Activated T-helper 1 cell treated with Interleukin-2 at 50 U/mL for 16 hours (primary cell): ENCODE measurements at regions not wholly inside any gene's neighbourhood (a gene's known extent, or its start where the extent isn't known, plus 50 kb on each side); places are given as distances from the start of the nearest gene placed in this dataset.

Experiments used
- DNase-seq: peaks from one replicate; pipeline ENCODE4 v3.0.0-alpha.2; 2020; ENCODE audit warnings: low read depth

DNA sequence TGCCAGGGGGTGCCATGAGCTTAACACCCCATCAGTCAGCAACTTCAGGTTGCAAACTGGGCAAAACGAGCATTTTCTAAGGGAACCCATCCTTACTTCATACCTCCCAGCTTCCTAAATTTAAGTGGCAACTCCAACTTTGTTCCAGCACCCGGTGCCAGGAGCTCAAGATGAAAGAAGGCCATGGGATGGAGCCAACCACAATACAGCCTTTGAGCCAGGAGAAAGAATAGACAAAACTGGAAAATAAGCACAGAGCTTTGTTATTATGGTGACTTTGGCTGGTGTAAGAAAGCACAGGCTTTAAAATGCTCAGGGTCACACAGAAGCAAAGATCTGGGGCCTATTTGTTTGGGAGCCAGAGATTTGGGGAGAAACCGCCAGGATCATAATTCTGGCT is 388.7 kb upstream of the MGMT start:
- no peak for DNase-seq

- no peak for DNase-seq
Measured at GRCh38 chr10:129078746-129079145, 388.3 kb upstream of the MGMT start.

GRCh38 chr10:129079705-129080104 is 387.3 kb upstream of the MGMT start:
- DNase-seq: no peak

GRCh38 chr10:129085811-129086210 is 381.2 kb upstream of the MGMT start:
- DNase-seq: no peak

GRCh38 chr10:129089341-129089740 is 377.7 kb upstream of the MGMT start:
- DNase-seq: no peak

DNA sequence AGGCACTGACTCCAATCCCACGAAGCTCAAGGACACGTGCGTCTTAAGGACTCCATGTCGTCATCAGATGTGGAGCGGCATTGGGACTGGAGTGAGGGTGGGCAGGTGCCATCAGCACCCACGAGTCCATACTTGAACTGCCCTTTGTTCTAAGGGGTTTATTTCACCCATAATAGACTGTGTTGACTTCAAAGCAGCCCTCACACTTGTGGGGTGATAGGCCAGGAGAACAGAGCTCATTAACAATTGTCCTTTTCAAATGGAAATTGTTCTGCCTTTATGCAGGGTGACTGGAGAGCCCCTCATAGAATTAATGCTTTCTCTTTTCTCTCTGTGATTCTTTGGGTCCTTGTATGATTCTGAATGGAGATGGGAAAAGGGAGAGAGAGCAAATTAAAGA is 376.9 kb upstream of the MGMT start:
- no peak for DNase-seq

GRCh38 chr10:129090618-129091366 is 376.2 kb upstream of the MGMT start:
- no peak for DNase-seq

DNA sequence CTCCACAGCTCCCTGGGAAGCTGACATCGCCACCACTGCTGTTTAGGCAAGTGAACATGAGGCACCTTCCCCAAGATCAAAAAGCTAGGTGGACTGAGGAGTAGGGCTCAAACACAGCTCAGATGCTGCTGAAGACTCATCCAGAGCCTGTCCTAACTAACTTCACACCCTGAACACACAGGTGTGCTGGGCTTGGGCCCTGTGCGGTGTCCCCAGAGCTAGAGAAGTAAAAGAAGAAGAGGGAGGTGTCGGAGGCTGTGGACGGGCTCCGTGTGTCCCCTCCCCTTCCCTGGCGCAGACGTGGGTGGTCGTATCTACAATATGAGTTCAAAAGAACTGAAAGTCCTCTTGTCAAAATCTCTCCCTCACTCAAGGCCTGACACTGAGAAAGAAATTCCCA is 373.4 kb upstream of the MGMT start:
- no peak for DNase-seq

GRCh38 chr10:129094233-129094632 is 372.8 kb upstream of the MGMT start:
- DNase-seq: no peak

- DNase-seq: no peak
Measured at GRCh38 chr10:129094861-129095260, 372.2 kb upstream of the MGMT start.

DNA sequence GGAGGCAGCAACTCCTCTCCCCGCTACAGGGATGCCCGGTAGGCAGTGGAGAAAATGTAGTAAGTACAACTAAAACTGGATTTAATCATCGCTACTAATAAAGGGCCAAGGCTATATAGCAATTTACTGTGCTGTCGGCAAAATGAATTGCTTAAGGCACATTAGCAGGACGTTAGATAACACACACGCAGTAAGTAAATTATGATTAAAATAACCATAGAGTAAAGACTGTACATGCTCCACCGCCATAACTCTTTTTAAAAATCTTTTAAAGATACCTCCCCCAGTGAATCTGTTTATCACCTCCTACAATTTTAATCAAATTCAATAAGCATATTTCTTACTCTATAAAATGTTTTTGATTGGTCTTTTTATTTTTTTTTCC is 371.4 kb upstream of the MGMT start:
- no peak for DNase-seq

DNA sequence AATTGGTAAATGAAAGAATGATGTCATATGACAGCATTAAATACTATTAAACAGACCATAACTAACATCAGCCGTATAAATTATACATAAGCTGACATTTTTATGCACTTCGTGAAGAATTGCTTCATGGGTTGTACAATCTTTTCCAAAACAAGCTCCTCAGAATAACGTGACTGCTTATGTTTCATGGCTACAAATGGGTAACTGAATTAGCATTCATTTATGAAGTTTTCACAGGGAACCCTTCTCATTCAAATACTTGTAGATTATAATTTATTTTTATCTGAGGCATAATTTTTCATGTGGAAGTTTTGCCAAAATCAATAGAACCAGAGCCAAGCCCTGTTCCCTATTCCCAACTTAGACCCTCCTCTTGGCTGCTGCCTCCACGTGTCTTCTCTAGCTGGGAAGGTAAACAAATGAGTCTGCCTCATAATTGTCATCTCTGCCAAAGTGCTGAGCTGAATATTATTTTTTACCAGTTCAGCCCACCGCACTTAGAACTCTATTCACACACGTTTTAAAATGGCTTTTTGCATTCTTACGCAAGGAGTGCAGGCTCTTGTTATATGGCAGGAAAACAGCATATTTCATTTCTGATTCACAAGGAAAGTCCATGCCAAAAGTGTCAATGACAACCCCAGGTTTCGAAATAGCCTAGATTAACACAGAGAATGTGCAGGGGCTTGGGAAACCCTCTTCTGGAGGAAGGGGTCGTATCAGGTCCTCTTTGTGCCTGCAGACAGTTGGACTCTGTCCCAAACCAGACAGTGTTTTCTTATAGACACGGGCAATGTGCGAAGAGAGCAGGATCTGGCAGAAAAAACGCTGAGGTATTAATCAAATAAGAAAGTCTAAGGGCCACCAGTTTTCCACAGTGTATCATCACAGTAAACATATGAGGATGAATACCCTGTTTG is 370.7 kb upstream of the MGMT start:
- no peak for DNase-seq

GRCh38 chr10:129097776-129098330 is 369.2 kb upstream of the MGMT start:
- DNase-seq: no peak

GRCh38 chr10:129098517-129098916 is 368.5 kb upstream of the MGMT start:
- DNase-seq: no peak

- DNase-seq: no peak
Measured at GRCh38 chr10:129099486-129099885, 367.6 kb upstream of the MGMT start.

DNA sequence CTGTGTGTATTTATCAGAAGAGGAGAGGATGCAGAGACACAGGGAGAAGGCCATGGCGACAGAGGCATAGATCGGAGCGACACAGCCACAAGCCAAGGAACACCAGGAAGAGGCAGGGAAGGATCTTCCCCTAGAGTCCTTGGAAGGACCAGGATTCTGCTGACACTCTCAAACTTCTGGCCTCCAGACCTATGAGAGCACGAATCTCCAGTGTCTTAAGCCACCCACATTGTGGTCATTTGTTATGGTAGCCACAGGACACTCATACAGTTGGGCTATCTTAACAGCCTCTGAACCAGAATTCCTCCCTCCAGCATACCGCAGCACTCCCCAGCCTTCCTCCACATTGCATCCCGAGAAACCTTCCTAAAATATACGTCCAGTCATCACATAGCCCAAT is 367.0 kb upstream of the MGMT start:
- DNase-seq: no peak

DNA sequence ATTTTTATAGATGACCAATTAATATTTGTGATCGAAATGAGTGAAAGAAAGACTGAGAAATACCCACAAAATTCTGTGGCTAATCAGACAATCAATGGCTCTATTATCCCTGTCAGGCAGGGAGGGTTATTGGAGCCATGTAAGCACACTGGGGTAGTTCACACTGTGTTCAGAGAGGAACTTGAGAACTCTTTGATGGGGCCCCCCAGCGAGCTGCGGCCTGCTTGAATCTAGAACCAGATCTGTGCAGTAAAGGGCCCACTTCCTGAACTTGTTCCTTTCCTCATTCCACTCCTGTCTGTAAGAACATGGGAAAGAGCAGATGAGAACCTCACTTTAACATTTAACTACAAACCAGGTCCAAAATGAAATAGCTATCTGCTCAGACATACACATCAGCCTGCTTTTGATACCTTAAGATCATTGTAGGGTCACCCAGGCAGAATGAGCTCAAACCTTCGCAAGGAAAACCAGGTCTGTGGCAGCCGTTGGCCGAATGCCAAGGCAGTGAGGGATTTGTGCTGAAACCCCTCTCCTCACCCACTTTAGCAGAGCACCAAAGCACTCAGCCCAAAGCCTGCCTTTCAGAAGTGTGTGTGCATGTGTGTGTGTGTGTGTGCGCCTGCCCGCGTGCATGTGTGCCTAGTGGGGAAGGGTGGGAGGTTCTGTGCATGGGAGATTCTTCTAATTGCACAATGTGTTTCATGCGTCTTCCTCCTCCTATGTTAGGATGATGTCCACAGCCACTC is 365.6 kb upstream of the MGMT start:
- no peak for DNase-seq

DNA sequence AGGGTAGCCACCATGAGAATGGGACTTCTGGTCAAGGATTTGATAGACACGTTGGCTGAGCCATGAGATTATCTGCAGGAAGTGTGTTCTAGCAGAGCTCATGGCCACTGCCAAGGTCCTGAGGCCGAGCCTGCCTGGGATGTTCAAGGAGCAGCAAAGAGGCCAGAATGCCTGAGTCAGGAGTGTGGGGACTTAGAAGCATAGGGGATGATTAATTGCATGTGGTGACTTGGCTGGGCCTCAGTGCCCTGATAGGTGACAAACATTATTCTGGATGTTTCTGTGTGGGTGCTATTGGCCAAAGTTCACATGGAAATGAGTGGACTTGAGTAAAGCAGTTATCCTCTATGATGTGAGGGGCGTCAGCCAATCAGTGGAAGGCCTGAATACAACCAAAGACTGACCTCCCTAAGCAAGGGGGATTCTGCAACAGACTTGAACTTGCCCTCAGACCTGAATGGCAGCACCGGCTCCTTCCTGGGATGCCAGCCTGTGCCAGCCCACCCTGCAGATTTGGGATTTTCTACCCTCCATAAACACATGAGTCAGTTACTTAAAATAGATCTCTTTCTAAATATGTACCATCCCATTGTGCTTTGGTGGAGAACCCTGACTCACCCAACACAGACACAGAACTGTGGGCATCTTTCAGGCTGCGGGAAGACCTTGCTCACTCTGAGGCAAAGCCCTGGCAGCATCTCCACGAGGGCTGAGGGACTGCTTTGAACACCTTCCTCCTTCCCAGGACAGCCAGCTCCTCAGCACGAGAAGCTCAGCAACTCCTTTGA is 363.9 kb upstream of the MGMT start:
- no peak for DNase-seq

DNA sequence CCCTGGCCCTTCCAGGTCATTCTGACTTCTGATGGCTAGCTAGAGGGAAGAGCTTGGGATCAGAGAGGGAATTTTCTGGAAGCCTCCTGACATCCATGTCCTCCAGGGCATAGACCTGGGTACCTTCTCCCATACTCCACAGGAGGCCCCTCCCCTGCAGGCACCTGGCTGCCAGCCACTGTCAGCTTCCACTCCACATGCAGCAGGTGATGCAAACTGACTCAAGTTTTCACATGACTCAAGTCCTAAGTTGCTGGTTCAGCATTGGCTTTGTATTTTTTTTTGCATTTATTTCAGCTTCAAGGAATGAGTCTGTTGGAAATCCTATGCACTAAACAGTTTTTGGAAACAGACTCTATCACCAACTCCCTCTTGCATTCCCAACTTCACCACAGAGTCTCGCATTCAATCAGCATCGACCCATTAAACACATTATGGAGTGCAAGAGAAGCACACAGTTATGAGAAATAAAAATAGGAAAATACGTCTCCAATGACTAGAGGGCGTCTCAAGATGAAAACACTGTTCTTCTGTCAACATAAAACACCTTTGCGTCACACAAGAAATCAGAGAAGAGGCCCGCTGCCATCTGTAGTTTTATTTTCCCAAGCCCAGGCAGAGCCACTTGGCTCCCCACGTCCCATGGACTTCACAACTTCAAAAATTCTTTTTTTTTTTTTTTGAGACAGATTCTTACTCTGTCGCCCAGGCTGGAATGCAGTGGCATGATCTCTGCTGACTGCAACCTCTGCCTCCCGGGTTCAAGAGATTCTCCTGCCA is 362.6 kb upstream of the MGMT start:
- no peak for DNase-seq

GRCh38 chr10:129105266-129105665 is 361.8 kb upstream of the MGMT start:
- DNase-seq: no peak

DNA sequence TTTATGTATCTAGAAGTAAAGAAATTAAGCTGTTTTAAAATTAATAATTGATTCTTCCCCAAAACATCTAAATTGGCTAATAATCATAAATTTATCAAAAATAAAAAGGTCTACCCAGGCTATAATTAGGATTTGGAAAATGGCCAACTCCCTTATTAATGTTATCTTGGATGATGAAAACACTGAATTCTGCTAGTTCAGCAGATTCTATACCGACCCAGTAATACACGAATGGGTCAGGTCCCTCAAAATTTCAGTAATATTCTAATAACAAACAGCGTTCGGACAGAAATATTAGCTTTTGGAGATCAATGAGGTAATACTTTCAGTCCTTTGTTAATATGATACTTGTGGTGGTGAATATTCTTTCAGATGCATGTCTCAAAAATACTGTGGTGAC is 360.7 kb upstream of the MGMT start:
- no peak for DNase-seq
